Stimulated activated CD8-positive, alpha-beta memory T cell treated with anti-CD3 and anti-CD28 coated beads, Interleukin-4, amount 100 ng/mL, for 24 hours (primary cell): ENCODE measurements at regions not wholly inside any gene's neighbourhood (a gene's known extent, or its start where the extent isn't known, plus 50 kb on each side); places are given as distances from the start of the nearest gene placed in this dataset.

ENCODE experiments used
- DNase-seq: peaks from one replicate; pipeline ENCODE4 v3.0.0-alpha.2; 2020; ENCODE audit warnings: low read depth

- no peak for DNase-seq
These were observed 150.4 kb upstream of the GAREM1 start for GRCh38 chr18:32621034-32621433.

GRCh38 chr18:32618546-32618945, 147.9 kb upstream of the GAREM1 start:
- DNase-seq = no peak

GRCh38 chr18:32613821-32614220, 143.1 kb upstream of the GAREM1 start:
- DNase-seq = no peak

- DNase-seq = no peak
These were observed 142.0 kb upstream of the GAREM1 start for GRCh38 chr18:32612651-32613050.

- no peak for DNase-seq
These were observed 139.5 kb upstream of the GAREM1 start for GRCh38 chr18:32610176-32610575.

- no peak for DNase-seq
These were observed 137.1 kb upstream of the GAREM1 start for GRCh38 chr18:32607816-32608215.

DNA sequence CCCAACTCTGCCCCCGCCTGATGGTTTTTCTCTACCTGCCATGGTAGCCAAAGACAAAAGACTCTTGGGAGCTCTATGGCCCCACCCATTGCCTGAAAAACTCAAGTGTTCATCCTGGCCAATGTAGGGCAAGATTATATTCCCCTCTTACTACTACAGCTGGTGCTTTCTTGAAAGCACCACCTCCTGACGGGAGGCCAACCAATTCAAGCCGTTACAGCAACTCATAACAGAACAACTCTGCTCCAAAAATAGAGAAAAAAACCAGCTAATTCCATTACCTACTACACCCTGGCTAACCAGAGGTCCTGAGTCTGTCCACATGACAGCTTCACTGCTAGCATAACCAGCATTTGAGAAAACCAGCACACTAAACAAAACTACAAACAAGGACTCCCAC, 127.5 kb upstream of the GAREM1 start:
- DNase-seq = no peak

GRCh38 chr18:32596501-32596900, 125.8 kb upstream of the GAREM1 start:
- DNase-seq = no peak

DNA sequence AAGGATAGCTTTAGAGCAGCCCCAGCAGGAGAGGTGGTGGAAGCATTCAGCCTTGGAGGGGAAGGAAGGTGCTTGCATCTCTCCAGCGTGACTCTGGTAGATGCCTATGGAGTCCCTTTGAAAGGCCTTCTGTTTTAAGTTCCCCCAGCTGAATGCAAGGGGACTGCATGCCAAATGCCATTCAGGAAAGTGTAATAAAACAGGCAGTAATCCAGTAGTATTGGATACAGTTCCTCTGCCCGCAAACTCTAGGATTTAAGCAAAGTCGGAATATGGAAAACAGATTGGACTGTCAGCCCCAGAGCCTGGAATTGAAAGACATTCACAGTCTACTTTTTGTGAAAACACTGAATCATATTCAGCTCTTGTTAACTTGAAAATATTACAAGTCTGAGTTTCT, 125.2 kb upstream of the GAREM1 start:
- DNase-seq = no peak

DNA sequence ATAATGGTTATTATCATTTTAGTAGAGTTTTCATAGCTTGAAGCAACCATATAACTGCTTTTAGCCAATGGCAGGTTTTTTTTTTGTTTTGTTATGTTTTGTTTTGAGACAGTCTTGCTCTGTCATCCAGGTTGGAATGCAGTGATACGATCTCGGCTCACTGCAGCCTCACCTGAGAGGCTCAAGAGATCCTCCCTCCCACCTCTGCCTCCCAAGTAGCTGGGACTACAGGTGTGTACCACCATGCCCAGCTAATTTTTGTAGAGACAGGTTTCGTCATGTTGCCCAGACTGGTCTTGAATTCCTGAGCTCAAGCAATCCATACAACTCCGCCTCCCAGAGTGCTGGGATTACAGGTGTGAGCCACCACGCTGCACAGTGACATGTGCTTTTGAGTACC, 117.5 kb upstream of the GAREM1 start:
- no peak for DNase-seq

DNA sequence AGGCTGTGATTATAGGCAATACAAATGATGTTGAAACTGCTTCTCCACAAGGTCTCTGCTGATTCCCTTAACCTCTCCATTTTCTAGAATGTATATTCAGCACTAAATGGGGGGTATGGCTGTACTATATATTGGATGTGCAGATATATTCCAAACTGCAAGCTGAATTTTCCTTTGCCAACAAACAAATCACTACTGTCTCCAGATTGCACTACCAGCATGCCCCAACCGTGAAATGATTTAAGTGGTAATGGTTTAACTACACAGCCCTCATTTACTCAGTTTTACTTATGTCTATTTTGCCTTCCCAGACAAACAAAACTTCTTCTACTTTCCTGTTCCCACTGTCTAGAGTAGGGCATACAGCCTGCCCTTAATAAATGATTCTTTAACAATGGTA, 112.7 kb upstream of the GAREM1 start:
- DNase-seq = no peak

GRCh38 chr18:32582455-32582854, 111.8 kb upstream of the GAREM1 start:
- DNase-seq = no peak

DNA sequence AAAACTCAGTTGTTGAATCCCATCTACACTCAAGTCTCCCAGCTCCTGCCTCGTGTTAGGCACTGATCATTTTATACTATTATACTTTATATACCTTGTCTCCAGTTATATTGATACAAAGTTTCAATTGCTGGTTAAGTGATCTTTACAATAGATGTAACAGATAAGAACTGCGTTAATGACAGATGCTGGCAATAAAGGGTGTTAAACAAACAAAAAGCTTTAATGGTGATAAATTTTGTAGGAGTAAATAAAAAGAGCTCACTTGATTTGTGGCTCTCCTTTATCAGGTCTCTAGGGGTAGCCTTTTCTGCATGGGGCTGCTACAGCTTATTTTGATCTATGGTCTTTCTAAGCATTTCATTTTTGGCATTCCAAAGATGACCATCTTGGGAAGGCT, 106.9 kb upstream of the GAREM1 start:
- DNase-seq = no peak

DNA sequence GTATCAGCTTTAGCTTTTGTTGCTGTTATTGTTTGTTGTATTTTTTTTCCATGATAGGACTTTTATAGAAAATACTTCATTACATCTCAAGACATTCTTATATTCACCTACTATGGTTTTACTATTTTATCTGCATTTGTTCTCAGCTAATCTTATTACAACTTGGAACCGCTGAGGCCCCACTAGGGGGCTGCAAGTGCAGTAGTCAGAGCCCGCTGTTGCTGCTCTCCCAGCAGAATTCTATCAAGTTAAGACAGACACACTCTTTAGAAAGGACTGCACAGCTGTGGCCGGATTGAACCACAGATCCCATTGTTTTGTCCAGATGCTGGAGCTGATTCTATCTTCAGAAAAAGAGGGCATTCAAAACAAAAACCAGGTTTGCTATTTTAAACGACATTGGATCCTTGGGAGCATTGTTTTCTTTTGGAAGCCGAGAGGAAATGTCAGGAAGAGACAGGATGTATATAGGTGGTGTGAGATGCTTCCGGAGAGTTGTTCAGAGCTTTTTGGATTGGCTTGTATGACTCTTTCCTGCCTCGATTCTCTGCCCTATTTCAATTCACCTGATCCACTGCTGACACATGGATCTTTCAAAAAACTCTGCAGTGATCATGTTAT, 105.7 kb upstream of the GAREM1 start:
- DNase-seq = no peak

- DNase-seq = no peak
These were observed 96.3 kb upstream of the GAREM1 start for GRCh38 chr18:32566960-32567359.

DNA sequence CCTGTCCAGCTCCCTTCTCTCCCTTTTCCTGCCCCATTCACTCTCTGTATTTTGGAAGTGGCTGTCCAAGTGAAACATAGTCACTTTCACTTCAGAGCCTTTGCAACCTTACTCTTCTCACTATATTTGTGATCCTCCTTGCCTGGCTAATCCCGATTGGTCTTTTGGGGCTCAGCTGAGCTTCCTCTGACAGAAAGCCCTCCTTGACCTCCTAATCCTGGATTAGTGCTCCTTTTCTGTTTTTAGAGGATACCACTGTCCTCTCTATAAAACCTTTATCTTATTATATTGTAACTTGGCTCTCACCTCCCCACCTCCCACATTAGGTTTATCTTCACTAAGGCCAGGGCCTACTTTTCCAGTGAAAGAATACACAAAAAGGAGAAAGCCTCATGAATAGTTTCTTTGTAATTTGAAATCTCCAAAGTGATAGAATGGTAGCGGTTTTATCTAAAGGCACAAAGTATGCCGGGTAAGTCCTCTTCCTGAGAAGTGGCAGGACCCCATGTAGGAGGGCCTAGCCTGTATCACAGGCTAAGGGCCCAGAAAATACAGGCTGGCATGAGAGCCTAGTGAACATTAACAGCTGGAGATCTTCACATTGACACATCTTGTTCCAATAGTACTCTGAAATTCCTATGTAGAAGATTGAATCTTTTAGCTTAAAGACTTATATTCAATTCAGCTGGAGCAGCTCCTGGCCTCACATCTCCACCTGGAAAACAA, 83.1 kb upstream of the GAREM1 start:
- no peak for DNase-seq

GRCh38 chr18:32553174-32553573, 82.5 kb upstream of the GAREM1 start:
- DNase-seq = no peak

DNA sequence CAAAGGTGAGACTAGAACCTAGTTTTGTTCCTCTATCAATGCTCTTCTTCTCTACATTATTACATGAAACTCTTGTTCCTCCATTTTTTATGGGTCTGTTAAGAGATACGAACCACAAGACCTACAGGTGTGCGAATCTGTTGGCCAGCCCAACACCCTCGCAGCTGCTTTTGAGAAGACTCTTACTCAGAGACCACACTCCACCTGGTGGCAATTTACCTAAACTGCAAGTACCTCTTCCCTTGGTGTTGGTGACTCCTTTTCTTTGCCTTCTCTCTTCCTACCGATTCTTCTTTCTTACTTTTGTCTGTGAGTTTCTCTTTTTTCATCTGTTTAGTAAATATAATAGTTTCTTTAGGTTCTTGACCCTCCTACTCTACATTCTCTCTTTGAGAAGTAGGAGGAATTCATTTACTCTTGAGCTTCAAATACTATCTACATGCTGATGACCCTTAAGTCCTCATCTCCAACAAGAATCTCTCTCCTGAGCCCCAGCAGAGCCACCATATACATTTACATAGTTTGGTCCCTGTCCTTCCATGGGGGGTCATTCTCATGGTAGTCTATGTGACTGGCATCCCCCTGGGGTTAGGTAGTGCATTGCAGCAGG, 81.8 kb upstream of the GAREM1 start:
- peak; percentile 15 for DNase-seq

- DNase-seq = no peak
These were observed 80.3 kb upstream of the GAREM1 start for GRCh38 chr18:32550963-32551362.

- peak; percentile 20 for DNase-seq
These were observed 78.8 kb upstream of the GAREM1 start for GRCh38 chr18:32549248-32550110.

DNA sequence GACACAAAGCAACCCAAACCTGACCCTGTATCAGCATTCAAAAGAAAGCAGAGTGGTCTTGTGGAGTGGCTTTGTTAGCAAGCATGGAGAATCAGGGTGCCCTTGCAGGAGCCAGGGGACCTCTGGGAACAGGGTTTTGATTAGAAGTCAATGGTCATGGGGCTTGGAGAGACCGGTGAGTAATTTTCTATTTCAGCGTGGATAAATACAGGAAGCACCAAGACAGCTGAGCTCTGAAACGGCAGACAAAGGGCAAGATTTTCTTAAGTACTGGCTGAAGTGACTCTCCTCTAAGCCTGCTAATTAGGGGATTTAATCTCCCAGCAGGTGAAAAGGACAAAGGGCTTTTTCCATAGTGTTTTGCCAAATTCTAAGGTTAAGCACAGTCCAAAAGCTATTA, 78.0 kb upstream of the GAREM1 start:
- DNase-seq = no peak

DNA sequence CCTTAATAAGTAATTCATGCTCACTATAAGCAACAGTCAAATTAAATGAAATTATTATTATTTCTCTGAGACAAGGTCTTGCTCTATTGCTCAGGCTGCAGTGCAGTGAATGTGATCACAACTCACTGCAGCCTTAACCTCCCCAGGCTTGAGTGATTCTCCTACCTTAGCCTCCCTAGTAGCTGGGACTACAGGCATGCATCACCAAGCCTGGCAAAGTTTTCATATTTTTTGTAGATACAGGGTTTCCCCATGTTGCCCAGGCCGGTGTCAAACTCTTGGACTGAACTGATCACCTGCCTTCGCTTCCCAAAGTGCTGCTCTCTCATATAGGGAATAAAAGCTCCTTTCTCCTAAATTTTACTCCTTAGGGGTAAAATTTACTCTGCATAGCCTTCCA, 74.9 kb upstream of the GAREM1 start:
- no peak for DNase-seq

- DNase-seq = no peak
These were observed 73.4 kb upstream of the GAREM1 start for GRCh38 chr18:32544088-32544487.
